ENCODE measurements at regions not wholly inside any gene's neighbourhood (a gene's known extent, or its start where the extent isn't known, plus 50 kb on each side); places are given as distances from the start of the nearest gene placed in this dataset.

DNA sequence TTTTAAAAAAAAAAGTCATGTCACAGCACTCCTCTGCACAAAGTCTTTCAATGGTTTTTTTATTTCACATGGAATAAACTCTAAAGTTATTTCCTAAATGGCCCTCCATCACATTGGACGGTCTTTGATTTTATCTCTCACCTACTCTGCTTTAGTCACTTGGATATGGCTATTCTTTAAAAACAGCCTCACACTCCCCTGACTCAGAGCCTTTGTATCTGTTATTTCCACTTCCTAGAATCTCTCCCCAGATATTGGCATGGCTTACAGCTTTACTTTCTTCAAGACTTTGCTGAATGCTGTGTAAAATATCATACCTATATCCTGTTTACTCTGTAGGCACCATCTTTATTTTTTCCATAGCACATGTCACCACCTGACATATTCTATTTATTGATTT, 194.7 kb upstream of the MCHR2 start:
- no peak for DNase-seq
- TF ChIP-seq CTCF (IDR thresholded peaks at IDR 0.05) (no peak), EP300 (IDR thresholded peaks at IDR 0.05) (no peak), POLR2A (IDR thresholded peaks at IDR 0.05) (no peak)
- H3K36me3 ChIP-seq, result no peaks in the 10 kb centered on the region
- WGBS, 3 donors, result 49 to 70% (median 64%) methylated on average over 1 of the region's 1 CpG
- no peaks in the 10 kb centered on the region for H3K4me1 ChIP-seq (ENCODE audit: insufficient read depth)
- H3K27ac ChIP-seq, result no peak overlapping the region
- no peaks in the 10 kb centered on the region for H3K27me3 ChIP-seq
- intact Hi-C loops (cut with DNase I), result no loop called here
- H3K4me3 ChIP-seq, result no peak overlapping the region
- H3K9me3 ChIP-seq, result no peaks in the 10 kb centered on the region

GRCh38 chr6:100186552-100186951, 192.5 kb upstream of the MCHR2 start:
- no peaks in the 10 kb centered on the region for H3K9me3 ChIP-seq
- intact Hi-C loops (cut with DNase I), result no loop called here
- TF ChIP-seq POLR2A (IDR thresholded peaks at IDR 0.05), result no peak
- no peak for TF ChIP-seq EP300 (IDR thresholded peaks at IDR 0.05)
- TF ChIP-seq CTCF (IDR thresholded peaks at IDR 0.05), result no peak
- no peaks in the 10 kb centered on the region for H3K4me1 ChIP-seq (ENCODE audit: insufficient read depth)
- H3K27ac ChIP-seq, result no peak overlapping the region
- no peak overlapping the region for H3K4me3 ChIP-seq
- H3K27me3 ChIP-seq, result no peaks in the 10 kb centered on the region
- no peaks in the 10 kb centered on the region for H3K36me3 ChIP-seq
- DNase-seq, result no peak
- 77 to 83% (median 79%) methylated on average over 5 of the region's 5 CpGs for WGBS, 3 donors

GRCh38 chr6:100185615-100186014, 191.6 kb upstream of the MCHR2 start:
- Histone ChIP-seq H3K27ac (no peak overlapping the region), H3K9me3 (no peaks in the 10 kb centered on the region), H3K4me1 (ENCODE audit: insufficient read depth) (no peaks in the 10 kb centered on the region), H3K27me3 (no peaks in the 10 kb centered on the region), H3K36me3 (no peaks in the 10 kb centered on the region), H3K4me3 (no peak overlapping the region)
- DNase-seq, result no peak
- WGBS, 3 donors, result 77 to 80% (median 77%) methylated on average over 3 of the region's 3 CpGs
- TF ChIP-seq CTCF (IDR thresholded peaks at IDR 0.05) (no peak), POLR2A (IDR thresholded peaks at IDR 0.05) (no peak), EP300 (IDR thresholded peaks at IDR 0.05) (no peak)
- intact Hi-C loops (cut with DNase I), result no loop called here

DNA sequence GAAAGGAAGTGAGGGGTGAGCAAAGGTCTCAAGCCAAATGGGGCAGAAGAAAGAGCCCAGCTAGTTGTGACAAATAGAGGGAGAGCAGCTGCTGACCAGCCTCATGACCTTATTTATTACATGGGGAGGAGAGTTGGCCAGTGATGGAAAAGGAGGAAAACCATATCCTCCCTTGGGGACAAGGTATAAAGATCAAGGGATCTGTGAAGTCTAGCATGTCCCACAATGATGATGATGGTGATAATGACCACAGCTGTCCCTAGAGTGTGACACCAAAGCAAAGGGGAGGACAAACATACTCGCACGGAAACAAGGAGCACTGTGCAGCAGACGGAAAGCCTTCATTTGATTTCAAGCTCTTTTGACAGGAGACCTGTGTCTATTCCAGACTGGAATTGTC, 190.4 kb upstream of the MCHR2 start:
- intact Hi-C loops (cut with DNase I), result no loop called here
- TF ChIP-seq POLR2A (IDR thresholded peaks at IDR 0.05) (no peak), EP300 (IDR thresholded peaks at IDR 0.05) (no peak), CTCF (IDR thresholded peaks at IDR 0.05) (no peak)

GRCh38 chr6:100182313-100182712, 188.3 kb upstream of the MCHR2 start:
- no peaks in the 10 kb centered on the region for H3K9me3 ChIP-seq
- H3K4me1 ChIP-seq (ENCODE audit: insufficient read depth), result no peaks in the 10 kb centered on the region
- no peak for TF ChIP-seq CTCF (IDR thresholded peaks at IDR 0.05)
- TF ChIP-seq POLR2A (IDR thresholded peaks at IDR 0.05), result no peak
- TF ChIP-seq EP300 (IDR thresholded peaks at IDR 0.05), result no peak
- H3K4me3 ChIP-seq, result no peak overlapping the region
- intact Hi-C loops (cut with DNase I), result no loop called here
- DNase-seq, result no peak
- no peaks in the 10 kb centered on the region for H3K27me3 ChIP-seq
- no peak overlapping the region for H3K27ac ChIP-seq
- WGBS, 3 donors, result 41 to 59% (median 48%) methylated on average over 1 of the region's 1 CpG
- H3K36me3 ChIP-seq, result no peaks in the 10 kb centered on the region

More for the DNA sequence above, 190.4 kb upstream of the MCHR2 start:
- H3K4me3 ChIP-seq, result no peak overlapping the region
- no peaks in the 10 kb centered on the region for H3K4me1 ChIP-seq (ENCODE audit: insufficient read depth)
- 63 to 72% (median 64%) methylated on average over 3 of the region's 3 CpGs for WGBS, 3 donors
- H3K36me3 ChIP-seq, result no peaks in the 10 kb centered on the region
- no peaks in the 10 kb centered on the region for H3K27me3 ChIP-seq
- H3K9me3 ChIP-seq, result no peaks in the 10 kb centered on the region
- H3K27ac ChIP-seq, result no peak overlapping the region
- no peak for DNase-seq

Data from ovary (tissue), 7 donors.